GM21390 (cell line): ENCODE measurements at regions not wholly inside any gene's neighbourhood (a gene's known extent, or its start where the extent isn't known, plus 50 kb on each side); places are given as distances from the start of the nearest gene placed in this dataset.

Experiments
- ATAC-seq: cut with Tn5 transposase; IDR thresholded peaks from one replicate; pipeline ENCODE4 v1.9.1; 2021; ENCODE audit not compliant: unreplicated experiment

DNA sequence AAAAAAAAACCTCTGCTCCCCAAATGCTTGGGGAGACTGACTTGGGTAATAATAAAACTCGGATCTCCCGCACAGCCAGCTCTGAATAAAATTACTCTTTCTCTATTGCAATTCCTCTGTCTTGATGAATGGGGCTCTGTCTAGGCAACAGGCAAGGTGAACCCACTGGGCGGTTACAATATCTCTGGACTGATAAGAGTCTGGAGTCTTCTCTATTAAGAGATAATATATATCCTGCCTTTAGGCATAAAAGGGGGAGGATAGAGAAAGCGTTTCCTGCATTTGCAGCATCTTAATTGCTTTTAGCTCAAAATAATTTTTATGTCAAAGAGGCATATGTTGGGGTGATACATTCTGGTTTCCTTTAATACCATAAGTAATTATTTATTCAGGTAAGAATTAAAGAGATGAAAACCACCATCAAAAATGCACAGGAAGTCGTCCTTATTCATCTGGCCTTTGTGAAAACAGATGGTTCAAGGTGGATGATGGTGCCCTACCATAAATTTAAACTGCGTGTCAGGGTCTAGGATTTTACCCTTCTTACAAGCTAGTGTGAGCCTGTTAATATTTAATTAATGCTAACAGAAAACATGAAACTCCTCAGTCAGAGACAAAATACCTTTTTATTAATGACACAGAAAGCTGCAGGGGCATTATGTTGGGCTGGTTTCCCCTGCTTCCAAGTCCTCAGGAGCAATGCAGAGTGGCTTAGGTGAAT is 736.8 kb downstream of the SOCS6 start:
- ATAC-seq: no peak

DNA sequence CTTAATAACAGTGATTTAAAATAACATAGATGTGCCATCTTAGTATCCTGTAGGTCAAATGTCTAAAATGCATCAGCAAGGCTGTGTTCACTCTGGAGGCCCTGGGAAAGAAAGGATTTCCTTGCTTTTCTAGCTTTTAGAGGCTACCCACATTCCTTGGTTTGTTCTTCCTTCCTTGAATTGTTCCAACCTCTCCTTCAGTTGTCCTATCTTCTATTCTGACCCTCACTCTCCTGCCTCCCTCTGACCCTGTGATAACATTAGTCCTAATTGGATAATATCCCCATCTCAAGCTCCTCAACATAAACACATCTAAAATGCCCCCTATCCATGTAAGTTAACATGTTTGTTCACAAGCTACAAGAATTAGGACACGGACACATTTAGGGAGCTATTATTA is 733.5 kb downstream of the SOCS6 start:
- ATAC-seq: no peak

DNA sequence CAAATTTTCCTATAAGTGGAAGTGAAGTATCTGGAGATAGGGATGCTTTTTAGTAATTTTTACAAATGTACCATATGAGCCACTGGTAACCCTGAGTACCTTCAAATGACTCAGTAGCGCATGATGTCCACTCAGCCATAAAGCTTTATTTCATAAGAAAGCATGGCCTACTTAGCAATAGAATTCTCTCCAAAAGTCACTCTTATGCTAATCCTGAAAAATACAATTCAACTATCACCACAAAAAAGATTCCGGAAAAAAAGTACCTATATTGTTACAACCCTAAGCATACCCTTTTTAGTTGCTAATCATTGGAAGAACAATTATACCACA is 732.2 kb downstream of the SOCS6 start:
- no peak for ATAC-seq

DNA sequence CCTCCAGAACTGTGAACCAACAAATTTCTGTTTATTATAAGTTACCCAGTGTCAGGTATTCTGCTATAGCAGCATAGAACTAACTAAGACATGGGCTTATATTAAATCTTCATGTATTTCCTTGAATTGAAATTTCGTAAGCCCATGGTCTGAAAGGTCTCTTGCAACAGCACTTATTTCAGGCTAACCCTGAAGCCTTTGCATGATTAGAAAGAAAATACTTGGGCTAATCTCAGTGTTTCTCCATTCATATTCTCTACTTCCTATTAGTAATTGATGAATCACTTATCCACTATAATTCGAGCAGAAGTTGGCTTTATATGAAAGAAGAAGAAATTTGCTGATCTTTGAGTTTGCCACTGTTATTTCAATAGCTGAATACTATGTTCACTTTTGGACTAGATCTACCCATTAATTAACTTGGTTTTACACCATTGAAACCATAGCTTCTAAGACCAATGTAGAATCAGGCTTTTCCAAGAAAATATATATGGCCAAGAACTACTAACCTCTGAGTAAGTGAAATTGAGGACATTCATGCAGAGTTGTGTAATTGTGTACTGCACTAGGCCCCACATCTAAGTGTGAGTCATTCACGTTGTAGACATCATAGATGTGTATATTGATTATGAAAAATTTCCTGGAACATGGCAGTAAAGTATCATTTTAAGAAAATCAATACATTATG is 731.6 kb downstream of the SOCS6 start:
- ATAC-seq: no peak

DNA sequence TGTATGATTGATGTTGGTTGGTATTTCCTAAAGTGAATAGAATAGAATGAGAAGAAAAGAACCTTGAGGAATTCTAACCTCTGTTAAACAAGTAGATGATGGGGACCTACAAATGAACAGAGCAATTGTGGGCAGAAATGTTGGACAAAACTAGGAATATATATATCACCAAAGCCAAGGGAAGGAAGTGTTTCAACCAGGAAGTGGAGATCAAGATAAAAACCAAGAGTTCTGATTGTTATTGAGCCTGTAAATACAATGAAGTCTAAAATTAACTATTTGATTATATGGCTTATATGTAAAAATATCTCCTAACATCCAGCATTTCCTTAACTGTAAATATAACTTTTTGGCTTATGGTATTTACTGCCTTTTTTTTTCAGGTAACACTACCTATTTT is 730.0 kb downstream of the SOCS6 start:
- ATAC-seq: no peak

DNA sequence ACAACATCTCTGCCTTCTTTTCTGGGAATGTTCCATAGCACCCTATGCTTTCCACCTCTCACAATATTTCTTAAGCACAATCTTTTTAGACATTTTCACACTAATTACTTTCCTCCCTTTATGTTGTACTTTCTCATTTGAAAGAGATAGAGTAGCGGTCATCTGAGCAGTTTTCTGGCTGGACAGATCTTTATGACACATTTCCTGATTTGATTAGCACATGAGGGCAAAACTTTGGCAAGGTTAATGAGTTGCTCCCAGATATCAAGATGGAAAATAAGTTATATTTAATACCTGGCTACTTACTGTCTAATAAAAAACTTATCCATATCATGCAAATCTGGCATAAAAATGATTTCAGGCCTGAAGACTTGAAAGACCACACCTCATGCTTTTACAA is 723.9 kb downstream of the SOCS6 start:
- no peak for ATAC-seq

DNA sequence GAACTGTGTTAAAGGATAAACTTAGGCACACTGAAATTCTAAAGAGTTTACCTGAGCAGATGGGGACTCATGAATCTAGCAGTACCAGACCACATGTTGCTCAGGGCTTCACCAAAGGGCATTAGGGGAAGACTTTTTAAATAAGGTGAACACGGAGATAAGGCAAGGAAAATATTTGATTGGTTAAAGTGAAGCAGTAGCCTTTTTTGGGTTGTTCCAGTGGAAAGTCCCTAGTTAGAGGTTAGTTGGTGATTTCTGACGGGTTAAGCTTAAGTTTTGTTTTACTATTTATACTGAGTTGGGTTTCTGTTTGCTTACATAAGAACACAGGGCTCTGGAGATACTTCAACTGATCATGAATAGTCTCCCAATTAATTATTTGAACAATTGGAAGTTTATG is 722.5 kb downstream of the SOCS6 start:
- peak; percentile 70 for ATAC-seq

DNA sequence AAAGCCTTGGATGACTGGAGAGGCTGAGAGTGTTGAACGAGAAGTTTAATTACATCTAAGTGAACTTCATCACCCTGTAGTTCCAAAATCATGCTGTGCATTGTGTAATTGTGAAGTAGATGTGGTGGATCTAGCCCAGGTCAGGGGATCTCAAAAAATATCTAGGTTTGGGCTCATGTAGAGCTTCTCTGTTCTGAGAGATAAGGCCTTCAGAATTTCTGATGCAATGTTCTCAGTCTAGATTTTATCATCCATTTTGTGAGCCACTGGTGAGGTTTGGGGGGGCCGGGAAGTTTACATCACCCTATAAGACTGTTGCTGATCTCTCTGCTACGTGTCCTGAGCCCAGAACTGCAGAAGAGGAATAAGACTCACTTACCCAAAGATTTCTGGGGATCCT is 719.4 kb downstream of the SOCS6 start:
- ATAC-seq: no peak

DNA sequence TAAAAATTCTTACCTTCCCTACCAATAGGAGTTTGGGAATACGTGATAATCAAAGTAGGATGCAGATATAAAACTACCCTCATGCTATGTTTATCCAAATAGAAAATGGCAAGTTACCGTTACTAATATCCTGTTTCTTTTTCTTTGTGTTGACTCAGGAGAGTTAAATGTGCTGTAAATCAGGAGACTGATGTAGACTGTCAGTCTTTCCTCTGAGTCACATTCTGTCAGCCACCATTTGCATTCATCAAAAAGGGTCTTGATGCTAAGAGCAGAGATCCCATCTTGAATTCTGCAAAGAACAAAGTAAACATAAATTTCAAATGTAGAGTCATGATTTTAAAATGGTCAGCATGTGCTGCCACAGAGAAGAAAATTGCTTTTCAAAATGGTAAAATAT is 712.8 kb downstream of the SOCS6 start:
- no peak for ATAC-seq

DNA sequence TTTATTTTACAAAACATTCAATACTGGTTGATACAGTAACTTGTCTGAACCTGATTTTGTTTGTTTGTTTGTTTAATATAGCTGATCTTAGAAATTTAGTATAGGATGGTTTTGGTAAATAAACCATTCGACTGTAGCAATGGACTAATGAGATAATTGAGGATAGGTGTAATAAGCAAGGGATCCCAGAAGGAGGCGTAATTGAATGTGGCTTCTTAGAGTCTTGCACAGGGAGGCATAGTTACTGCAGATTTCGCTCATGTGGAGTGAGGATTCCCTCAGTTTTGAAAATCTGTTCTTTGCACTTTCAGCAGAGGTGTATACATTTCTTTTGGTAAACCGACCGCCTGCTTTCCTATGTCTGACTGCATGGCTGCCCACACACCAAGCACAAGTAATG is 709.6 kb downstream of the SOCS6 start:
- no peak for ATAC-seq

DNA sequence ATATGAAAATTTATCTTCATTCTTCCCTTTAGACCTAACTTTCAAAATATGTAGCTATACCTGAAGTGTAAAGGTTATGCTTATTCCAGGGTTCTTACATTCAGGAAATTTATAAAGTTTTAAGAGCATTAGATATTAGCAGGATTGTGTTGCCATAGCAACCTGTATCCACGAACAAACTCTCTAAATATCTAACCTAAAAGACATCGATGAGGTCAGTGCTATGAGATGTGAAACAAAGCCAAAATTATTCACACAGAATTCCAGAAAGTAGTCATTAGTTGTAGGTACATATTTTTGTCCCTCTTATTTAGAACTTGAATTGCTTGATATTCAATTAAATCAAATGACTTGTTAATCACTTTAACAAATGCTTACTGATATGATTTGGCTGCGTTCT is 705.3 kb downstream of the SOCS6 start:
- no peak for ATAC-seq

DNA sequence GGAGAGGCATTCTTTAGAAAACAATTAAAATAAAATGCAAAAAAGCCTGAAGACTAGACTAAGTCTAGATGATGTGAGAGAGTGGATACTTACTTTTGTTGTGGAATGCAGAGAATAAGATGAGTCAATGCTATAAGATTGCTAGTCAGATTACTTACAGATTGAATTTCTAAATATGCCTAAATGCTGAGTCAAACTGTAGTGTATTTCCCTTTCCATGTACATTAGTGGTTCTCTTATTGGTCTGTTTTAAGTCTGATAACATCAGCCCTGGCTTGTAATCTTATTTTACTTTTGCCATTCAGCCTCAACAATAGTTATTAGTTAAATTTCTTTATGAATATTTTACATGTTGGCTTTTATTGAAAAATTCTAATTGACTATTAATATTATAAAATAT is 702.7 kb downstream of the SOCS6 start:
- ATAC-seq: no peak

DNA sequence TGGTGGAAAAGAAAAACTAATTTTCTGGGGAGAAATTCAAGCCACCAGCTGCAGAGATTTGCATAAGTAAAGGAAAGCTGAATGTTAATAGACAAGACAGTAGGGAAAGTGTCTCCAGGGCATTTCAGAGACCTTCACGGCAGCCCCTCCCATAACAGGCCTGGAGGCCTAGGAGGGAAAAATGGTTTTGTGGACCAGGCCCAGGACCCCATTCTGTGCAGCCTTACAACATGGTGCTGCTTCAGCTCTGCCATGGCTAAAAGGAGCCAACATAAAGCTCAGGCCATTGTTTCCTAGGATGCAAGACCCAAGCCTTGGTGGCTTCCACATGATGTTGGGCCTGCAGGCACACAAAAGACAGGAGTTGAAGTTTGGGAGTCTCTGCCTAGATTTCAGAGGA is 697.1 kb downstream of the SOCS6 start:
- no peak for ATAC-seq

DNA sequence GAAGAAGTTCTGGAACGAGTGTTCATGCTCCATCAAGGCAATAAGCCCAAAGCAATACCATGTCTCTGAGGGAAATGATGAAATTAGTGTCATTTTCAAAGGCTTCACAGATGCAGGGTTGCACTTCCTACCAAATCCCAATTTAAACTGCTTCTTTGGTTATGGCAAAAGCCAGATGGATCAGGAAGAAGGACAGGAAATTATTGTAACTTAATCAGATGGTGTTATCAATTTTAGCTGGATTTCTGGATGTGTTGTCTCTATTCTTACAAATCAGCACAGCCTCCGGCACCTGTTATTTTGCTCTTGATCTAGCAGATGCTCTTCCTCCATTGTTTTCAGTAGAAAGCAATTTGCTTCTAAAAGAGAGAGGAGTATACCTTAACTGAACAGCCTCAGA is 693.4 kb downstream of the SOCS6 start:
- ATAC-seq: no peak

DNA sequence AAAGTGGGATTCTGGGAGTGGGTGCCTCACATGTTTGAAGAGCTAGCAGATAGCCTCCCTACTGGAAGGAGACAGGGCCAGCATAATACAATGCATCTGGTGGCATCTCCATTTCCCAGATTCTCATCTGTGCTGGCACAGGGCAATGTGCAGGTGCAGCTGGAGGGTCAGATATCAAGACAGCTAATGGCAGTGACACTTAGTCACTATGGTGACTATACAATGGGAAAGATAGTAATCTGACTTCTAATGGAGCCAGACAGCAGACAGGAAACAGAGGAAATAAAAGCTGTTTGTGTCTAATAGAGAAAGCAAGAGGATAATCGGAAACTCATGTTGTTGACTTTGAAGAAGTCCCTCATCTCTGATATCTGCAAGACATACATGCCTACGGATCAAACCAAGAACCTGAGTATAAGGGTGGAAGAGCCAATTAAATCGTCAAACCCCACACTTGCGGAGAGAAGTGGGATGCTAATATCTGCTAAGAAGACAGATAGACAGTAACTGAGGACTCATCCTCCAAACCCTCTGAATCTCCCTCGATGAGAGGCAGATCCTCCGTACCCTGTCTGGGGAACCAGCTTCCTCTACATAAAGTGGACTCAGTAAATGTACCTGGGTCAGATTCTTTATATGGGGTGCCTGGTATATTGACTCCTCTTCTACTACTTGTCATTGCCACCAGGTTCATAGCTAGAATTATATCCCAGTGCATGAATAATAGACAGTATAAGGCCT is 692.7 kb downstream of the SOCS6 start:
- no peak for ATAC-seq

DNA sequence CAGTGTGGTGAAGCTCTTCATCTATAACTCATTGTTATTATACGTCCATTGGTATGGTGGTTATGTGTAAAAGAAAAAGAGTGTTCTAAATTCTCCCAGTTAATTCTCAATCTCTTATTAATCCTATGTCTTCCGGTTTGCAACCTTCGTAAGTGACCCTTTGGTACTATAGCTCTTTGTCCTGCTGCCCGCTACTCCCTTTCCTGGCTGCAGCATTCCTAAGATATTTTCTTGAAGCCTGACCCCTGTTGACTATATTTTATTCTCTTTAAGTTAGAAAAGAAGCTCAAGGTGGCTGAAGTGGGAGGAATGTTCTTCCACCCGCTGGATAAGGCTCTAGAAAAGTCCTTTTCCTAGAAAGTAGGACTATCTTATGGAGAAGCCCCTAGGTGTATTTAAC is 684.8 kb downstream of the SOCS6 start:
- ATAC-seq: no peak

DNA sequence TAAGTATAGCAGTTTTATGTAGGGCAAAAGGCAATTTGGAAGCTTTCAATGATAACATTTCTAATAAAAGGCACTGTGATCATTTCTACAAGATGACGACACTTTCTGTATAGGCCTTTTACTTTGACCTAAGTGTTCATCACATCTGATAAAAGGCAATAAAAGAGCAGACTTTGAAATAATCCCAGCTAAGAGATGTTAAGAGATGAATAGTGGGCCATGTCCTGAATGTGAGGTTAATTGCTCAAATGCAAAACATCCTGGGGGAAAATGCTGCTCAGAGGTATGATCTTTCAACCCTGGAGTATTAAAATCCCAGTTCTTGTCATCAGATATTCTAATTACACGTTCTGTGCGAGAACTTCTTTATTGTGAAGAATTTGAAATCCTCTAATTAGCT is 677.6 kb downstream of the SOCS6 start:
- ATAC-seq: no peak

DNA sequence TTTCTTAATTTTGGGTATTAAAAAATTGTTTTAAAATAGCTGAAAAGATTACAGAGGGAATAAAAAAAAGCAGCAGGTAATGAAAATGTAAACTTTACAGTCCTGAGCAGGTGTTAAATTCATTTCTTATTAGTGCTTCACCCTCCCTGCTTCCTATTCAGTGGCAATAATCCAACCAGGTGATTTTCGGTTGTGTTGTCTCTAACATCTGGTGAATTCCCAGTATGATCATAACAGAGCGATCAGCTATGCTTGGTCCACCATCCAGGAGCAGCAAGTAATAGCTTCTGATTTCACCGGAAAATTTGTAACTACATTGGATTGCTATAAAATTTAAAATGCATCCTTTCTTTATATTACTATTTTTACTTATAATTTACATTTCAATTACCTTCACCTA is 673.1 kb downstream of the SOCS6 start:
- no peak for ATAC-seq

DNA sequence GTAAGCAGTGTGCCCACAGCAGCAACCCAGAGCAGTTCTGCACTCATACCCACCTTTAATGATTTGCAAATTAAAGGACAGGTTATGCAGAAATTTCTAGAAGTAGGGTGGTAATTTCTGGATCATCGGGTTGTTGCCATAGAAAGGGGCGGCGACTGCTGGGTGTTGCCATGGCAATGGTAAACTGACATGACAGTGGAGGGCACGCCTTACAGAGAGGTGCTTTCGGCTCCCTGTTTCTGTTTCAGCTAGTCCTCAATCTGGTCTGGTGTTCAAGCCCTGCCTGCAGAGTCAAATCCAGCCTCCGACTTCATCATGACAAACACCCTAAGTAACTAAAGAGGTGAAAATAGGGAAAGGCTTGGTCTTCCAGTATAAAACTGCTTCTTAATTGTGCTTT is 667.7 kb downstream of the SOCS6 start:
- no peak for ATAC-seq

DNA sequence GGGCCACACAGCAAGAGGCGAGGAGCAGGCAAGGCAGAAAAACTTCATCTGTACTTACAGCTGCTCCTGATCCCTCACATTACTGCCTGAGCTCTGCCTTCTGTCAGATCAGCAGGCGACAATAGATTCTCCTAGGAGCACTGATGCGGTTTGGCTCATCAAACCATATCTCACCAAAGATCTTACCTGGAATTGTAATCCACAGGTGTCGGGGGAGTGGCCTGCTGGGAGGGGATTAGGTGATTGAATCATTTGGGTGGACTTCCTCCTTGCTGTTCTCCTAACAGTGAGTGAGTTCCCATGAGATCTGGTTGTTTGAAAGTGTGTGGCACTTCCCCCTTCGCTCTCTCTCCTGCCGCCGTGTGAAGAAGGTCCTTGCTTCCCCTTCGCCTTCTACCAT is 647.3 kb downstream of the SOCS6 start:
- ATAC-seq: no peak

DNA sequence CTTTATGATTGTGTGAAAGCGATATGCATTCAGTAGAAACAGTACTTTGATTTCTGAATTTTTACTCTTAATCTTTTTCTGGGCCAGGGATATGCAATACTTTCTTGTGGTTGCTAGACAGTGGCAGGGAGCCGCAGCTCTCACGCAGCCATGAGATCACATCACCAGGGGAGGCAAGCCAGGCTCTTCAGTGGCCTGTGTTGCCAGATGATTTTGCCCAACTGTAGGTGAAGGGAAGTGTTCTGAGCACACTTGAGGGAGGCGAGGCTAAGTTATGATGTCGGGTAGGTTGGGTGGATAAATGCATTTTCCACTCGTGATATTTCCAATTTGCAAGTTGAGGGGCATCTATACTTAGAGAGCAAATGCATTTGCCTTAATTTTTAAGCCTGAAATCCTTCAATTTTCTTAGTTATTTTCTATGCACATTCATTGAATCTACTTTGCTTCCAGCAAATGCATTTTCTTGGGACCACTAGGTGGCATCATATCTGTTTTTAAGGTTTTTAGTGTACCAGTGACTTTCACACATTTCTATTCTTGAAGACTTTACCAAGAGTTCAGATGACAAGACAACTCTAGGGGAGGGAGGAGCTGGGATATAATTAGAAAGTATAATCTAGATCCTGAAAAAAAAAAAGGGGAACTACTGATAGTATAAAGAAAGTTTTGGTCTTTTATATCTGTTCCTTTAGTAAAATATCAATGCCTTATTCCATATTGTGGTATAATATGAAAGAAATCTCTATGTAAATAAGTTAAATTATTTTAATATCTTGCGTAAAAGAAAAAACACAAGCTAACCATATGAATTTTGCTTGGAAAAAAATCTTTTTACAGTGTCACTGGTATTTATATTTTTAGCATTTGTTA is 643.3 kb downstream of the SOCS6 start:
- no peak for ATAC-seq
